GM12872 (cell line): ENCODE measurements at regions not wholly inside any gene's neighbourhood (a gene's known extent, or its start where the extent isn't known, plus 50 kb on each side); places are given as distances from the start of the nearest gene placed in this dataset.

Experiments used
- CTCF ChIP-seq: IDR thresholded peaks from 3 replicates; pipeline ENCODE4 v1.5.1; 2011; ENCODE audit warnings: low read depth, mild to moderate bottlenecking, low read length, moderate library complexity; ENCODE audit not compliant: insufficient read depth

GRCh38 chr6:84854811-84855400 is 90.5 kb upstream of the TBX18 start:
- TF ChIP-seq CTCF, result no peak

GRCh38 chr6:84853901-84854300 is 89.5 kb upstream of the TBX18 start:
- TF ChIP-seq CTCF, result no peak

GRCh38 chr6:84848960-84849359 is 84.6 kb upstream of the TBX18 start:
- TF ChIP-seq CTCF, result no peak

- TF ChIP-seq CTCF, result no peak
Measured at GRCh38 chr6:84847390-84848160, 83.2 kb upstream of the TBX18 start.

GRCh38 chr6:84842525-84843166 is 78.2 kb upstream of the TBX18 start:
- no peak for TF ChIP-seq CTCF

- no peak for TF ChIP-seq CTCF
Measured at GRCh38 chr6:84836366-84836765, 72.0 kb upstream of the TBX18 start.

GRCh38 chr6:84835340-84835739 is 70.9 kb upstream of the TBX18 start:
- no peak for TF ChIP-seq CTCF
